PFSK-1 (cell line): ENCODE measurements at regions not wholly inside any gene's neighbourhood (a gene's known extent, or its start where the extent isn't known, plus 50 kb on each side); places are given as distances from the start of the nearest gene placed in this dataset.

Source experiments
- FOXP2 ChIP-seq: optimal IDR thresholded peaks from 2 replicates; pipeline ENCODE3; 2011; ENCODE audit warnings: borderline replicate concordance, control low read depth, inconsistent platforms; ENCODE audit not compliant: insufficient read depth; ENCODE audit errors: extremely low read length, extremely low read depth
- POLR2AphosphoS5 ChIP-seq: IDR thresholded peaks from 2 replicates; pipeline ENCODE4 v1.6.1; 2012; ENCODE audit warnings: low read depth, mild to moderate bottlenecking, control low read depth, low read length, moderate library complexity

DNA sequence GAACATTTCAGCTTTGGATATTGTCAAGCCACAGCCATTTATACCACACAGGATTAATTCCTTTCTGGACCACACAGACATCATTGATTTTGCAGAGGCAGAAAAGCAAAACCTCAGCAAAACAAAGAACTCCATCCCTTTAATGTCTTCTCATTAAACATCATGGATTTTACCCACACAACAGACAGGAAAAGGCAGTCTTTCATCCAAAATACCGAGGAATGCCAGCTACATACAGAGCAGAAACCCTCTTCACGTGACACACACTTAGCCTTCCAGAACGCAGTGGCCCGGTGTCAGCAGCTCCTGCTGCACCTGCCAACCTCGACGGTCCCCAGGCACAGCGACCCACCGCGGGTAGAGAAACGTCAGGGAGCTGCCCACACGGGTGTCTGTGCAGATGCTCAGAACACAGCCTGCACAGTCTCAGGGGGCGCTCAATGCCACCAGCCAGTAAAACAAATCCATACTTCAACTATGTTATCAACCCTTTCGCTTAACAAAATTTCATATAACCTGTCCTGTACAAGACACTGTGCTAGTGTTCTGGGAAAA, 304.5 kb downstream of the EIPR1 start:
- TF ChIP-seq FOXP2 = no peak
- no peak for TF ChIP-seq POLR2AphosphoS5
